ENCODE measurements at regions not wholly inside any gene's neighbourhood (a gene's known extent, or its start where the extent isn't known, plus 50 kb on each side); places are given as distances from the start of the nearest gene placed in this dataset.

DNA sequence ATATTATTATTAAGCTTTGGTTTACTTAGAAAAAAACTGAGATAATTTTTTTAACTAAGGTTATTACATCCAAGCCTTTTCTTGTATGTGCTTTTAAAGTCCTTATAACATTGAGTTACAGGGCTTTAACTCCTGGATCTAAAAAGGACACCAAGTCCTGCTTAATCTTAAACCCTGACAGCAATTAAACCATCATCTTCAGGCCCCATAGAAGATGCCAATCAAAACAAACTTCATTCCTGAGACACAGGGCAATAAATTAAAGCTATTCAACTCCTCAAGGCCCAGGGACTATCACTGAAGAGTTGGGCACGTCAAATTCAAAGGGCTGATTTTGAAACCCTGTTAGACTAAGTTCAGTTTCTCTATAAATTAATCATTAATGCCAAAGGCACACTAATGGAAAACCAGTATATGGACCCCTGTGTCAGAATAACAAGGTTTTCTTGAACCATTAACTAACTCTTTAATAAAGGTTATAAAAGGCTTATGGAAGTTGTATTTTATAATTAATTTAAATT, 1152.6 kb downstream of the NSUN3 start:
- Mint-ChIP-seq H3K27ac (no peak overlapping the region), H3K4me3 (no peak overlapping the region), H3K9me3 (peaks cover 34% of the 10 kb centered on the region), H3K4me1 (peaks cover 26% of the 10 kb centered on the region), H3K36me3 (peaks cover 42% of the 10 kb centered on the region), H3K27me3 (ENCODE audit: low read depth) (no peaks in the 10 kb centered on the region)
- DNase-seq (ENCODE audit: low spot score) (no peak), ATAC-seq (no peak)
- POLR2A ChIA-PET, result no interaction called here
- TF ChIP-seq FOXJ3 (CRISPR knock-in tag; IDR thresholded peaks at IDR 0.05; ENCODE audit: borderline replicate concordance), result no peak
- TF ChIP-seq, protein P1, sequence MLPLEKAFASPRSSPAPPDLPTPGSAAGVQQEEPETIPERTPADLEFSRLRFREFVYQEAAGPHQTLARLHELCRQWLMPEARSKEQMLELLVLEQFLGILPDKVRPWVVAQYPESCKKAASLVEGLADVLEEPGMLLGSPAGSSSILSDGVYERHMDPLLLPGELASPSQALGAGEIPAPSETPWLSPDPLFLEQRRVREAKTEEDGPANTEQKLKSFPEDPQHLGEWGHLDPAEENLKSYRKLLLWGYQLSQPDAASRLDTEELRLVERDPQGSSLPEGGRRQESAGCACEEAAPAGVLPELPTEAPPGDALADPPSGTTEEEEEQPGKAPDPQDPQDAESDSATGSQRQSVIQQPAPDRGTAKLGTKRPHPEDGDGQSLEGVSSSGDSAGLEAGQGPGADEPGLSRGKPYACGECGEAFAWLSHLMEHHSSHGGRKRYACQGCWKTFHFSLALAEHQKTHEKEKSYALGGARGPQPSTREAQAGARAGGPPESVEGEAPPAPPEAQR (CRISPR knock-in tag; IDR thresholded peaks at IDR 0.05), result no peak
- TF ChIP-seq TCF7 (CRISPR knock-in tag; IDR thresholded peaks at IDR 0.05; ENCODE audit: low read depth), result no peak
- TF ChIP-seq CREB1 (CRISPR knock-in tag; IDR thresholded peaks at IDR 0.05), result no peak
- TF ChIP-seq, protein P2, sequence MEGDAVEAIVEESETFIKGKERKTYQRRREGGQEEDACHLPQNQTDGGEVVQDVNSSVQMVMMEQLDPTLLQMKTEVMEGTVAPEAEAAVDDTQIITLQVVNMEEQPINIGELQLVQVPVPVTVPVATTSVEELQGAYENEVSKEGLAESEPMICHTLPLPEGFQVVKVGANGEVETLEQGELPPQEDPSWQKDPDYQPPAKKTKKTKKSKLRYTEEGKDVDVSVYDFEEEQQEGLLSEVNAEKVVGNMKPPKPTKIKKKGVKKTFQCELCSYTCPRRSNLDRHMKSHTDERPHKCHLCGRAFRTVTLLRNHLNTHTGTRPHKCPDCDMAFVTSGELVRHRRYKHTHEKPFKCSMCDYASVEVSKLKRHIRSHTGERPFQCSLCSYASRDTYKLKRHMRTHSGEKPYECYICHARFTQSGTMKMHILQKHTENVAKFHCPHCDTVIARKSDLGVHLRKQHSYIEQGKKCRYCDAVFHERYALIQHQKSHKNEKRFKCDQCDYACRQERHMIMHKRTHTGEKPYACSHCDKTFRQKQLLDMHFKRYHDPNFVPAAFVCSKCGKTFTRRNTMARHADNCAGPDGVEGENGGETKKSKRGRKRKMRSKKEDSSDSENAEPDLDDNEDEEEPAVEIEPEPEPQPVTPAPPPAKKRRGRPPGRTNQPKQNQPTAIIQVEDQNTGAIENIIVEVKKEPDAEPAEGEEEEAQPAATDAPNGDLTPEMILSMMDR (IDR thresholded peaks at IDR 0.05), result no peak
- no peak for TF ChIP-seq NR1H2 (CRISPR knock-in tag; IDR thresholded peaks at IDR 0.05)
- TF ChIP-seq ZBTB21 (CRISPR knock-in tag; IDR thresholded peaks at IDR 0.05; ENCODE audit: borderline replicate concordance), result no peak
- CTCF ChIA-PET, result no interaction called here

- Mint-ChIP-seq H3K4me3 (no peak overlapping the region), H3K9me3 (peaks cover 38% of the 10 kb centered on the region), H3K4me1 (peaks cover 18% of the 10 kb centered on the region), H3K36me3 (peaks cover 40% of the 10 kb centered on the region), H3K27ac (no peak overlapping the region; the same call in 1 of the 2 replicates), H3K27me3 (ENCODE audit: low read depth) (no peaks in the 10 kb centered on the region)
- ATAC-seq (no peak), DNase-seq (ENCODE audit: low spot score) (no peak)
- POLR2A ChIA-PET, result no interaction called here
- CTCF ChIA-PET, result no interaction called here
- TF ChIP-seq ZNF263 (CRISPR knock-in tag; IDR thresholded peaks at IDR 0.05; ENCODE audit: low read depth) (no peak), FOXP4 (CRISPR knock-in tag; IDR thresholded peaks at IDR 0.05) (no peak), ZNF232 (CRISPR knock-in tag; IDR thresholded peaks at IDR 0.05) (no peak)
- TF ChIP-seq, protein P3, sequence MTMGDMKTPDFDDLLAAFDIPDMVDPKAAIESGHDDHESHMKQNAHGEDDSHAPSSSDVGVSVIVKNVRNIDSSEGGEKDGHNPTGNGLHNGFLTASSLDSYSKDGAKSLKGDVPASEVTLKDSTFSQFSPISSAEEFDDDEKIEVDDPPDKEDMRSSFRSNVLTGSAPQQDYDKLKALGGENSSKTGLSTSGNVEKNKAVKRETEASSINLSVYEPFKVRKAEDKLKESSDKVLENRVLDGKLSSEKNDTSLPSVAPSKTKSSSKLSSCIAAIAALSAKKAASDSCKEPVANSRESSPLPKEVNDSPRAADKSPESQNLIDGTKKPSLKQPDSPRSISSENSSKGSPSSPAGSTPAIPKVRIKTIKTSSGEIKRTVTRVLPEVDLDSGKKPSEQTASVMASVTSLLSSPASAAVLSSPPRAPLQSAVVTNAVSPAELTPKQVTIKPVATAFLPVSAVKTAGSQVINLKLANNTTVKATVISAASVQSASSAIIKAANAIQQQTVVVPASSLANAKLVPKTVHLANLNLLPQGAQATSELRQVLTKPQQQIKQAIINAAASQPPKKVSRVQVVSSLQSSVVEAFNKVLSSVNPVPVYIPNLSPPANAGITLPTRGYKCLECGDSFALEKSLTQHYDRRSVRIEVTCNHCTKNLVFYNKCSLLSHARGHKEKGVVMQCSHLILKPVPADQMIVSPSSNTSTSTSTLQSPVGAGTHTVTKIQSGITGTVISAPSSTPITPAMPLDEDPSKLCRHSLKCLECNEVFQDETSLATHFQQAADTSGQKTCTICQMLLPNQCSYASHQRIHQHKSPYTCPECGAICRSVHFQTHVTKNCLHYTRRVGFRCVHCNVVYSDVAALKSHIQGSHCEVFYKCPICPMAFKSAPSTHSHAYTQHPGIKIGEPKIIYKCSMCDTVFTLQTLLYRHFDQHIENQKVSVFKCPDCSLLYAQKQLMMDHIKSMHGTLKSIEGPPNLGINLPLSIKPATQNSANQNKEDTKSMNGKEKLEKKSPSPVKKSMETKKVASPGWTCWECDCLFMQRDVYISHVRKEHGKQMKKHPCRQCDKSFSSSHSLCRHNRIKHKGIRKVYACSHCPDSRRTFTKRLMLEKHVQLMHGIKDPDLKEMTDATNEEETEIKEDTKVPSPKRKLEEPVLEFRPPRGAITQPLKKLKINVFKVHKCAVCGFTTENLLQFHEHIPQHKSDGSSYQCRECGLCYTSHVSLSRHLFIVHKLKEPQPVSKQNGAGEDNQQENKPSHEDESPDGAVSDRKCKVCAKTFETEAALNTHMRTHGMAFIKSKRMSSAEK (CRISPR knock-in tag; IDR thresholded peaks at IDR 0.05; ENCODE audit: borderline replicate concordance), result no peak
These were observed 1154.8 kb downstream of the NSUN3 start for GRCh38 chr3:95217661-95218060.

GRCh38 chr3:95218484-95218883, 1155.6 kb downstream of the NSUN3 start:
- Mint-ChIP-seq H3K27me3 (ENCODE audit: low read depth) (no peaks in the 10 kb centered on the region), H3K9me3 (peaks cover 43% of the 10 kb centered on the region), H3K36me3 (peaks cover 41% of the 10 kb centered on the region), H3K4me3 (no peak overlapping the region), H3K27ac (no peak overlapping the region), H3K4me1 (peaks cover 10% of the 10 kb centered on the region)
- DNase-seq (ENCODE audit: low spot score) (no peak), ATAC-seq (no peak)
- POLR2A ChIA-PET, result no interaction called here
- CTCF ChIA-PET, result no interaction called here
- no peak for TF ChIP-seq TP53 (CRISPR knock-in tag; IDR thresholded peaks at IDR 0.05)
- TF ChIP-seq MLX (CRISPR knock-in tag; IDR thresholded peaks at IDR 0.05), result no peak
- TF ChIP-seq ATF3 (CRISPR knock-in tag; conservative IDR thresholded peaks at IDR 0.05), result no peak
- TF ChIP-seq, protein P4, sequence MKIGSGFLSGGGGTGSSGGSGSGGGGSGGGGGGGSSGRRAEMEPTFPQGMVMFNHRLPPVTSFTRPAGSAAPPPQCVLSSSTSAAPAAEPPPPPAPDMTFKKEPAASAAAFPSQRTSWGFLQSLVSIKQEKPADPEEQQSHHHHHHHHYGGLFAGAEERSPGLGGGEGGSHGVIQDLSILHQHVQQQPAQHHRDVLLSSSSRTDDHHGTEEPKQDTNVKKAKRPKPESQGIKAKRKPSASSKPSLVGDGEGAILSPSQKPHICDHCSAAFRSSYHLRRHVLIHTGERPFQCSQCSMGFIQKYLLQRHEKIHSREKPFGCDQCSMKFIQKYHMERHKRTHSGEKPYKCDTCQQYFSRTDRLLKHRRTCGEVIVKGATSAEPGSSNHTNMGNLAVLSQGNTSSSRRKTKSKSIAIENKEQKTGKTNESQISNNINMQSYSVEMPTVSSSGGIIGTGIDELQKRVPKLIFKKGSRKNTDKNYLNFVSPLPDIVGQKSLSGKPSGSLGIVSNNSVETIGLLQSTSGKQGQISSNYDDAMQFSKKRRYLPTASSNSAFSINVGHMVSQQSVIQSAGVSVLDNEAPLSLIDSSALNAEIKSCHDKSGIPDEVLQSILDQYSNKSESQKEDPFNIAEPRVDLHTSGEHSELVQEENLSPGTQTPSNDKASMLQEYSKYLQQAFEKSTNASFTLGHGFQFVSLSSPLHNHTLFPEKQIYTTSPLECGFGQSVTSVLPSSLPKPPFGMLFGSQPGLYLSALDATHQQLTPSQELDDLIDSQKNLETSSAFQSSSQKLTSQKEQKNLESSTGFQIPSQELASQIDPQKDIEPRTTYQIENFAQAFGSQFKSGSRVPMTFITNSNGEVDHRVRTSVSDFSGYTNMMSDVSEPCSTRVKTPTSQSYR (CRISPR knock-in tag; IDR thresholded peaks at IDR 0.05), result no peak
- no peak for TF ChIP-seq ATF6 (CRISPR knock-in tag; IDR thresholded peaks at IDR 0.05)

All from WTC11 (cell line).